ENCODE measurements at regions not wholly inside any gene's neighbourhood (a gene's known extent, or its start where the extent isn't known, plus 50 kb on each side); places are given as distances from the start of the nearest gene placed in this dataset.

GRCh38 chr7:80563561-80564327 lies 51.9 kb upstream of the GNAT3 start:
- CTCF ChIA-PET = interaction anchor here (0.9 kb wide), 1 partner anchor 29 kb away, joined by 3 read pairs; no protein-coding TSS in a partner anchor
- no peak for DNase-seq (ENCODE audit: extremely low spot score)
- TF ChIP-seq CTCF (IDR thresholded peaks at IDR 0.05; ENCODE audit: control extremely low read depth, extremely low read depth, low read depth, missing control alignments) = no peak

GRCh38 chr7:80565554-80565953 lies 53.7 kb upstream of the GNAT3 start:
- TF ChIP-seq CTCF (IDR thresholded peaks at IDR 0.05; ENCODE audit: control extremely low read depth, extremely low read depth, low read depth, missing control alignments) = no peak
- DNase-seq (ENCODE audit: extremely low spot score) = no peak
- ChIA-PET POLR2A (no interaction called here), CTCF (interaction anchor here (1.1 kb wide), 1 partner anchor 86 kb away, joined by 3 read pairs; no protein-coding TSS in a partner anchor)

More at GRCh38 chr7:80563561-80564327, 51.9 kb upstream of the GNAT3 start:
- POLR2A ChIA-PET = no interaction called here

GRCh38 chr7:80581486-80582260 lies 56.8 kb upstream of the CD36 start:
- ChIA-PET CTCF (no interaction called here), POLR2A (no interaction called here)

GRCh38 chr7:80583901-80584300 lies 54.5 kb upstream of the CD36 start:
- no peak for DNase-seq (ENCODE audit: extremely low spot score)
- no peak for TF ChIP-seq CTCF (IDR thresholded peaks at IDR 0.05; ENCODE audit: control extremely low read depth, extremely low read depth, low read depth, missing control alignments)
- ChIA-PET POLR2A (no interaction called here), CTCF (no interaction called here)

More at GRCh38 chr7:80581486-80582260, 56.8 kb upstream of the CD36 start:
- DNase-seq (ENCODE audit: extremely low spot score) = no peak
- no peak for TF ChIP-seq CTCF (IDR thresholded peaks at IDR 0.05; ENCODE audit: control extremely low read depth, extremely low read depth, low read depth, missing control alignments)

- CTCF ChIA-PET = no interaction called here
- DNase-seq (ENCODE audit: extremely low spot score) = no peak
- POLR2A ChIA-PET = no interaction called here
- no peak for TF ChIP-seq CTCF (IDR thresholded peaks at IDR 0.05; ENCODE audit: control extremely low read depth, extremely low read depth, low read depth, missing control alignments)
Observed at GRCh38 chr7:80584778-80585177, 53.7 kb upstream of the CD36 start.

- CTCF ChIA-PET = interaction anchor here (1.1 to 1.5 kb wide), 3 partner anchors 10 to 20 kb away, joined by 4 to 7 read pairs (median 6); no protein-coding TSS in a partner anchor
- DNase-seq (ENCODE audit: extremely low spot score) = no peak
- TF ChIP-seq CTCF (IDR thresholded peaks at IDR 0.05; ENCODE audit: control extremely low read depth, extremely low read depth, low read depth, missing control alignments) = no peak
- POLR2A ChIA-PET = no interaction called here
Observed at GRCh38 chr7:80587538-80587937, 50.9 kb upstream of the CD36 start.

Measured in GM10248 (cell line).